ENCODE measurements at regions not wholly inside any gene's neighbourhood (a gene's known extent, or its start where the extent isn't known, plus 50 kb on each side); places are given as distances from the start of the nearest gene placed in this dataset.
"Not testable (repeated sequence)": the region's sequence is repeated elsewhere in the genome, so short reads cannot be mapped to it uniquely, and the experiment has no call there.

DNA sequence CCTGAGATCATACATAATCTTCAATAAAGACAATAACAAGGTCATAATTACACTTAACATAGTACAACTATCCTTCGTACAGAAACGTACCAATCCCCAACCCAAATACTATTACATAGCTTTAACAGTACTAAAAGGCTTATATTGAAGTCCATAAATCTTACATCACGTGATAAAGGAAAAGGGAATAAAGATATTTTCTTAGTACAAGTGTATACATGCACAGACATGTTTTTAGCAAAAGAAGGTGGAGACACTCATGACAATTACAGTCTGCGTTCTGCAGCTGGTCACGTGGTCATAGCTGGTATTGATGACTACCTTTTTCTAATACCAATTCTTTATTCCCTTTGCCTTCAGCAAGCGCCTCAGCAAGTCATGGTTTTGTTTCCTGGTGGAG is 464.5 kb upstream of the SLITRK5 start:
- no peak for DNase-seq (ENCODE audit: low spot score)

DNA sequence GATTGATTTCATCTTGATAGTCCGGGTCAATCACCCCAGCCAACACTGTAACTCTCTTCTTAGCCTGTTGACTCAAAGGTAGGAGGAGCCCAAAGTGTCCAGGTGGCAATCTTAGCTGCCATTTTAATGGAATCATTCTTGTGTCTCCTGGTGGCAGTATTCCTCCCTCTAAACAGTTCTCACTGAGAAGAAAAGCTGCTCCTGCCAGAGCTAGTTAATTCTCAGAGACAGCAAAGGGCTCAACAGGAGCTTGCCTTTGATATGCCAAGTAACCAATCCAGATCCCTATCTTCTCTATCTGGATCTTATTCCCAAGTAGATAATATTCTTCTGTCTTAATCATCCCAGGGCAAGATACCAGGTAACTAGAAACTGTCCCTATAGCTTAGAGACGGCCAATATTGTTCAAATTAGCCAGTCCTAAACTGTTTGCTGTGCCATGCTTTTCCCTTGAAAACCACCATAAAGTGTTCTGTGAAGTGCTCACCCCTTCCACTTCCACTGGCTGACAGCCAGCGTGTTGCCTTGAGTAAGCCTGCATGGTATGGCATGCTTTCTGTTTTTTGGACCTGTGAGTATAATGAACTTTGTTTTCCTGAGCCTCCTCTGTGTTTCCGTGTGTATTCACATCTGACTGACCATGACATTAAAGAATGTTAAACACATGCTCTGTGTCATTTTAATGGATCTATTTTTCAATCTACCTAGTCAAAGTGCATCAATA is 463.7 kb upstream of the SLITRK5 start:
- DNase-seq (ENCODE audit: low spot score): no peak

DNA sequence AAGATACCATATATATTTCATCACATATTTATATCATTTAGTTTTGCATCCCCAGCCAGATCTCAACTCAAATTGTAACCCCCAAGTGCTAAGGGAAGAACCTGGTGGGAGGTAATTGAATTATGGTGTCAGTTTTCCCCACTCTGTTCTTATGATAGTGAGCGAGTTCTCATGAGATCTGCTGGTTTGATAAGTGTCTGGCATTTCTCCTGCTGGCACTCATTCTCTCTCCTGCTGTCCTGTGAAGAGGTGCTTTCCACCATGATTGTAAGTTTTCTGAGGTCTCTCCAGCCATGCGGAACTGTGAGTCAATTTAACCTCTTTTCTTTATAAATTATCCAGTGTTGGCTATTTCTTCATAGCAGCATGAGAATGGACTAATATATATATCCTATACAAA is 462.5 kb upstream of the SLITRK5 start:
- no peak for DNase-seq (ENCODE audit: low spot score)

DNA sequence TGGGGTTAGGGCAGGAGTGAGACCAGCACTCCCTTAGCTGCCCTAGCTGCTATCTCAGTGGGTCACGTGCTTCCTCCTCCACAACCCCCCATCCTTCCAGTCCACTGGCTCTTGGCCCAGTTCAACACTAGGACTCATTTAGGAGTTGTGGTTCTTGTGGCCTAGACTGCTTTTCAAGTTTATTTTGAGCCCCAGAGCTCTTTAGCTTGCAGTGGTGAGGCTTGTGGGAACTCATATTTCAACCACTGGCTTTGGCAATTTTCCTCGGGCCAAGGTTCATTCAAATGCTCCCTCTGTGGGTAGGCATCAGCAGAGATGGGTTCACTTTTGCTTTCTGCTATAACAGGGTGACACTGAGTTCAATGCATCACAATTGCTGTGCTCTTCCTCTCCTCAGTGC is 436.2 kb upstream of the SLITRK5 start:
- DNase-seq (ENCODE audit: low spot score): no peak

DNA sequence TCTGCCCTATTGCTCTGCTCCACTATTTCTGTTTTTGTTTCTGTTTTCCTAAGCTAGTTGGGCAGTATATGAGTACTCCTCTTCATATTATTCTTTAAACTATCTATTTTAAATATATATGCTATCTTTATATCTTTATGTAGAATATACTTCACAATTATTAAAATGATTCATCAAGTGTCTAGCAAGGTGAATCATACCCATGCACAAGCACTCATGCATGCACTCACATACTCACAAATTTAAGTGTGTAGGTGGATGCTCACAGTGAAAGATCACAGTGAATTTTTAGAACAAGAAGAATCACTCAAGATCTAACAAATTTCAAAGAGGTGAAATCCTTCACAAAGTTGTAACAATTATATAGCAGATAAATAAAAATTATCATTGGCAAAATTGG is 435.6 kb upstream of the SLITRK5 start:
- DNase-seq (ENCODE audit: low spot score): no peak

DNA sequence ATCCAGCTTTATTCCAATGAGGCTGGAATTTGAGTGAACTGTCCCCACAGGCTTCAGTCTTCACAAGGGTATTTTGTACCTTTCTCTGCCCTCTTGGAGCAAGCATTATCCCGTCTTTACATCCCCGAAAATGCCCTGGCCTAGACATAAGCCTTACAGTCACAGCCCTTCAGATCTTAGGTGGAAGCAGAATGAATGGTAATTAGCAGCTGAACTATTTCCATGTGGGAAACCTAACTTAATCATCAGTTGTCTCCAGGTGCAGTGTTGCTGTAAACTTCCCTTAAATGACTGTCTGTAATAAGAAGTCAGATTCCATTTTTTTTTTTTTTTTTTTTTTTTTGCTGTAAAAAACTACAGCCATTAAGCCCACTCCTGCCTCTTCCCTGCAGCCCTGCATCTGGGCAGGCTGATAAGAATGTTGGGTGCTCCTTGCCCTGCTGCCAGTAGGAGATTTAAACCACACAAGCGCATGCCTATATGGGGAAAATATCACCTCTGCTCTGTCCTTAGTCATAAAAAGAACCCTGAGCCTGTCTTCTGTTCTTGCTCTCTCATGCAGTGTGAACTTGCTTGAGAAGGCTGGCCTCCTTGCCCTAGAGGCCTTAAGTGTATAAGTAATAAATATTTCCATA is 426.8 kb upstream of the SLITRK5 start:
- no peak for DNase-seq (ENCODE audit: low spot score)

DNA sequence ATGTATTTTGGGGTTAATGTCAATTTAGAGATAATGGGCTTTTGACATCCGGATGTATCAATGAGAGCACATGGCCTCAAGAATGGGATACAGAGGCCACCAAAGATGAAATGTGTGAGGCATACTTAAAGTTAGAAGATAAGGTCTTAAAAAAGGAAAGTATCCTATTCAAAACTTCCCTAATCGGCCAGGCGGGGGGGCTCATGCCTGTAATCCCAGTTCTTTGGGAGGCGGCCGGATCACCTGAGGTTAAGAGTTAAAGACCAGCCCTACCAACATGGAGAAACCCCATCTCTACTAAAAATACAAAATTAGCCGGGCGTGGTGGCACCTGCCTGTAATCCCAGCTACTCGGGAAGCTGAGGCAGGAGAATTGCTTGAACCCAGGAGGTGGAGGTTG is 421.3 kb upstream of the SLITRK5 start:
- DNase-seq (ENCODE audit: low spot score): not testable (repeated sequence)

DNA sequence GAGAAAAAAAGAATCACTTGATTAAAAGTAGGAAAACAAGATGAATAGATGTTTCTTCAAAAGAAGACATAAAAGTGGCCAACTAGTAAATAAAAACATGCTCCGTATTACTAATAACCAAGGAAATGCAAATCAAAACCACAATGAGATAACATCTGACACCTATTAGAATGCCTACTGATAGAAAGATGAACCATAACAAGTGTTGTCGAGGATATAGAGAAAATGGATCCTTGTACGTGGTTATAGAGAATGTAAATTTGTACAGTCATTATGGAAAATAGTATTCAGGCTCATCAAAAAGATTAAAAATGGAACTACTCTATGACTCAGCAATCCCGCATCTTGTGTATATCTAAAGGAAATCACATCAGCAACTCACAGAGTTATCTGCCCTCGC is 415.8 kb upstream of the SLITRK5 start:
- DNase-seq (ENCODE audit: low spot score): no peak

DNA sequence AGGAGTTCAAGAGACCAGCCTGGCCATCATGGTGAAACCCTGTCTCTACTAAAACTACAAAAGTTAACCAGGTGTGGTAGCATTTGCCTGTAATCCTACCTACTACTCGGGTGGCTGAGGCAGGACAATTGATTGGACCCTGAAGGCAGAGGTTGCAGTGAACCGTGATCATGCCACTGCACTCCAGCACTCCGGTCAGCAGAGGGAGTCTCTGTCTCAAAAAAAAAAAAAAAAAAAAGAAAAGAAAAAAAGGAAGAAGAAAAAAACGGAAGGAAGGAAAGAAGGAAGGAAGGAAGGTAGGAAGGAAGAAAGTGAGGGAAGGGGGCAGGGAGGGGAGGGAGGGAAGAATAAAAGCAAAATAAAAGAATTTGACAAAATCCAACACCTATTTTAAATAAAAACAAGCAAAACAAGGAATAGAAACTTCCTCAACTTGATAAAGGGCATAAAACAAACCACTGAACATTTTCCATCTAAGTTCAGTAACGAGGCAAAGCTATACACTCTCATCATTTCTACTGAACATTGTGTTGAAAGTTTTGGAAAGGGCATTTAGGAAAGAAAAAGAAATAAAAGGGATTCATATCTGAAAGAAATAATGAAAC is 411.6 kb upstream of the SLITRK5 start:
- DNase-seq (ENCODE audit: low spot score): no peak

DNA sequence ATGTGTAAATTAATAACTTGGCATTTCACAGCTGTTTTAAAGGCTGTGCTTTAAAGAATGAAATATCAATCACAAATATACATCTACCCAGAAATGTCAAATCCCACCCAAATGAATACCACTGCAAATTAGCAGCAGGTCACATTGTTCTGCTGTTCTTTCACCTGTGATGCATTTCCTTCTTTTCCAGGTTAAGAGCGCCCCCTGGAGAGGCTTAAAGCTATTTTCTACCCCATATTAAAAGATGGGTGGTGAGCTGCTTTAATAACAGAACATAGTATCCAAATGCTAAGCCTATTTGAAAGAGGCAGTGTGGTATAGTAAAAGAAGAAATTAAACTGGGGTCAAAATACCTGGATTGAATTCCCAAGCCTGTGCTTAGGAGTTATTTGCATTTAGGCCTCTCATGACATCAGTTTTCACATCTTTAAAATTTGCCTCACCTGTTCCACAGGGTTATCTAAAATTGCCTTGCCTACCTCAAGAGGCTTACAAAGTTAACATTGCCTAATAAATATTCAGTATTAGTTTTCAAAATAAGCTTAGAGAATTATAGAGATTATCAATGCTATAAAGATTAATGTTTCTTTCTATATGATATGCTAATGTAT is 396.9 kb upstream of the SLITRK5 start:
- DNase-seq (ENCODE audit: low spot score): peak; percentile 78

DNA sequence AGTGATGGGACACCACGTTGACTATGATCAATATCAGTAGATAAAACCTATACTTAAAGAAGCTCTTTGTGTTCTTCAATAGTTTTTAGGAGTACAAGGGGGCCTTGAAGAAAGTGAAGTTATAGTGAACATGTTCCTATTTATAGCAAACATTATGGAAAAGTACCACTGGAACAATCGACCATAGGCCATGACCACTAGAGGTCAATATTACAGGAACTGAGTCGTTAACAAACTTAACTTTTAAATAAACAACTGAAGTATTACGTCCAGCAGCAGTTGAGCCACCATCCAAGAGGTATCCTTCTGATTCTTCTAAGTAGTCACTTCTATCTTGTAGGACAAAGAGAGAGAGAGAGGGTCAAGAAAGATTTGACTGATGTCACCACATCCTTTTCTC is 391.0 kb upstream of the SLITRK5 start:
- no peak for DNase-seq (ENCODE audit: low spot score)

DNA sequence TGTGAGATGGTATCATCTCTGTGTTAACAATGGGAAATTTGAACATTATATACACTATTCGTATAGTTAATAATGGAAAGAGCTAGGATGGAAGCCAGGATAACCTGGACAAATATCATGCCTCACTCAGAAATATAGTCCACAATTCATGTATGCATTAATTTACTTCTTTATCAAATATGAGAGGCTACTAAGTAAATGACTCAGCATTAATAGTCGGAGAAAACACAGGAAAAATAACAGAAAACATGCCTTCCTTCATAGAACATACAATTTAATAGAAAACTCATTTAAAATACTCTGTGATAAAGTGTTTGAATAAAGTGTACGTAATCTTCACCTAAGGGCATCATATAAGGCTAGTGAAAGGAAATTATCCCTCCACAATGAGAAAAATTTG is 383.4 kb upstream of the SLITRK5 start:
- DNase-seq (ENCODE audit: low spot score): no peak

DNA sequence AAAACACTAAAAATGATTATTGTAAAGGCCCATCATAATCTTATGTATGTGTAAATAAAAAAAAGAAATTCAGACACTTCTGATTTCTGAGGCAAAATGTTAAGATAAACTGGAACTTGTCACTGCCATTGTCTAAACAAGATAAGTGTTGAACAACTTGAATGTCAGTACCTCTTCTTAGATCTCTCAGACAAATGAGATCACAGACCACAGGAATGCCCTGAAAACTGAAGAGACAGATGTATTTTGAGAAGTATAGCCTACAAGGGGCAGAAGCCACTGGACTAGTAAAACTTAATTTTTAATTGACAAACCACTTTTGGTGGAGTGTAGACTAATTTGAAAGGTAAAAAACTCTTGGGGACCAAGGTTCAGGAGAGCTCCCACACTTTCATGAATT is 375.5 kb upstream of the SLITRK5 start:
- DNase-seq (ENCODE audit: low spot score): no peak

DNA sequence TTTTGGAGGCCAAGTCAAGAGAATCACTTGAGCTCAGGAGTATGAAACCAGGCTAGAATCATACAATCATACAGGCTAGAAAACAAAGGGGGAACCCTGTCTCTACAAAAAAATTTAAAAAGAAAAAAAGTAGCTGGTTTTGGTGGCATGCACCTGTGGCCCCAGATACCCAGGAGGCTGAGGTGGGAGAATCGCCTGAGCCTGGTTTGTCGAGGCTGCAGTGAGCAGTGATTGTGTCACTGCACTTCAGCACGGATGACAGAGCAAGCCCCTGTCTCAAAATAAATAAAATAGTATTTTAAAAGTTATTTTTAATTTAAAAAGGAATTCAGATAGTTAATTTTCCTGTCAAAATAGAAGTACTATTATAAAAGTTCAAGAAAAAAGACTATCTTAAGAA is 369.1 kb upstream of the SLITRK5 start:
- no peak for DNase-seq (ENCODE audit: low spot score)

DNA sequence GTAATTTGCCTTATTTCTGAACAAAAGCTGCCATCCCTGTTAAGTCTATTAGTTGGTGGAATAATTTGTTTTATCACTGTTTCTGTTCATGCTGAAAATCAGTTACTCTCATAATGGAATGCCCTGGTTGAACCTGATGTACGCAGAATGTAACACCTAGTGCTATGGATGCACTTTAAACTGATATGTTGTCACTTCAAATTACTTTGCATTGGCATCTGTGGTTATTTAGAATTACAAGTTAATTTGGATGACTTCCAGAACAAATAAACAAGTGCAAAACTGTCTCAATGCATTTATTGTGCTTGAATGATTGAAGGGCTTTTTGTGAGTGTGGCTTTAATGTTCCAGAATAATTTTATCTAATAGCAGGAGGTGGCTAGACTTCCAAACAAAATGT is 368.2 kb upstream of the SLITRK5 start:
- DNase-seq (ENCODE audit: low spot score): no peak

DNA sequence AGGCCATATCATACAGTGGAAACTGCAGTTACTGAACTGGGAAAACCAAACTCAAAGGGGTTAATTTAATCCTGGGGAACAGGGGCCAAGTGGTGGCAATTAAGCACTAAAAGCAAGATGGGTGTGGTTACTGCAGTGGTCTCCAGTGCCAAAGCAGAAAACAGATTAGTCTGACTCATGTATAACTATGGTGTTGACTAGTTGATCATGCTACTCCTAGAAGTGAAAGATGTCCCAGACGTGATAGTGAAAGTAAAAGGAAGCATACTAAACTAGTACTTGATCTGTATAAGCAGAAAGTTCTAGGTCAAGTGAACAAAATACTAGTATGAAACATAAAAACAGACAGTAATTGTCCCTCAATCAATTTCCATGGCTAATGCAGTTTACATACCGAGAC is 360.0 kb upstream of the SLITRK5 start:
- no peak for DNase-seq (ENCODE audit: low spot score)

DNA sequence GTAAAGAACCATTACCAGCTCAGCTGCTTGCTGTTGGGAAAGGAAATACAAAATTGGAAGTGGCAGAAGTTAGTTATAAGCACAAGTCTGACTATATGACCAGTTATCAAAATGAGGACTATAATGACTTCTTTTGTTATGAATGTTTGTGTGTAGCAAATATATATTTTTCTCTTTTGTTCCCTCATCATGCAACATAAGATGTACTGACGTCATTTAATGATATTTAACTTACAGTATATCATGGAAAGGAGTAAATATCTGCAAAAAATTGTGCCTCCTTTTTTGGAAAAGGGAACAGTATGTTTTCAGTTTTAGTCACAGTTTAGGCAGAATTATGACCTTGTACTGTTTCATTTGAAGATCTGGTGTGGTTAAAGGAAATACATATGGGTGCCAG is 356.3 kb upstream of the SLITRK5 start:
- no peak for DNase-seq (ENCODE audit: low spot score)

DNA sequence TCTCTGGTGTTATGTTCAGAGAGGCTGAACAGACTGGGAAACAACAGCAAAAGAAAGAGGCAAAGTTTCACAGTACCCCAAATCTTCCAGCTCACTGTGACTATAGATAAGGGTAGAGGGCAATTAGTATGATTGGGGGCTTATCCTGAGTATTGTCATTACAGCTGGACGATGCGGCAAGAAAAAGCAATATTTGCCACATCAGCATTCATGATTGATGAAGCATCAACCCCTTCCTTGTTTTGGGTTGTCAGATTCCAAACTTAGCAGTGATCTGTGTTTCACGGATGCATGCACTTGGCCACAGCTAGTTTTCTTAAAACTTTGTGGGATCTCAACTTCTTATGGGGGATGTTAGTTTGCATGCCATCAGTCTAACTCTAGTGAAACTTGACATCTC is 348.8 kb upstream of the SLITRK5 start:
- DNase-seq (ENCODE audit: low spot score): no peak

DNA sequence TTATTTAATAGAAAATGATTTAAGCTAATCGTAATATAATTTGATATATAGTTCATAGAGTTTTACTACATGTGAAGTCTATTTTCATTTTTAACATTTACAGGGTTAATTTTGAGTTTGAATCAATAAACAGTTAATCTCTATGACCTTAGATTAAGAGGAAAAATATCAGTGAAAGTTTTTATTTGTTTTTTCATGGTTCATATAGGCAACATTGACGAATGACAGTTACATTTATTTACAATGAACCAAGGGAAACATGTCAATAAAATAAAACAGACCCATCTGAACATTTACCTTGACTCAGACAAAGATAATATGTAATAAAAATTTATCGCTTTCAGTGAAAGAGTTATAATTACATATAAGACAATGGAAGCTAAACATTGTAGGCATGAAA is 346.6 kb upstream of the SLITRK5 start:
- no peak for DNase-seq (ENCODE audit: low spot score)

DNA sequence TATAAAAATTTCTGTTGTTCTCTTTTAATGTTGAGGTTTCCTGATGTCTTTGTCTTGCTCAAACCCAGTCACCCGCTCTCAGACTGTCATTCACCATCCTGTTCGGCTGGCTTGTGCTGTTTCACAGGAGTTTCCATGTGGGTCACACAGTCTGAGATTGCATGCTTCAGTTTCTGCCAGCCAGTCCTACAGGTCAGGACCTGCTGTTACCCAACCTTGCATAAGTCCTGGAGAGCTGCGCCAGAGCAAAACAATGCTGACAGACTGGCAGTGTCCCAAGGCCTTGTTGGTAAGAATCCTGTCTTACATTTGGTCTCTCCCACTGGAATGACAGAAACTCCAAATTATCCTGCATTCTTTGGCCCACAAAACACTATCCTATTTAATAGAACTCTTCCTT is 340.0 kb upstream of the SLITRK5 start:
- DNase-seq (ENCODE audit: low spot score): no peak

DNA sequence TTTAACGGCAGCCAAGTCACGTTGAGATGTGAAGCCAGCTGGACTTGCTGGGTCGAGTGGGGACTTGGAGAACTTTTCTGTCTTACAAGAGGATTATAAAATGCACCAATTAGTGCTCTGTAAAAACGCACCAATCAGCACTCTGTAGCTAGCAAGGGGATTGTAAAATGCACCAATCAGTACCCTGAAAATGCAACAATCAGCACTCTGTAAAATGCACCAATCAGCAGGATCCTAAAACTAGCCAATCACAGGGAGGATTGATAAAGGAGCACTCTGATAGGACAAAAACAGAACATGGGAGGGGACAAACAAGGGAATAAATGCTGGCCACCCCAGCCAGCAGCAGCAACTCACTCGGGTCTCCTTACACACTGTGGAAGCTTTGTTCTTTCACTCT is 337.6 kb upstream of the SLITRK5 start:
- peak; percentile 28 for DNase-seq (ENCODE audit: low spot score)

DNA sequence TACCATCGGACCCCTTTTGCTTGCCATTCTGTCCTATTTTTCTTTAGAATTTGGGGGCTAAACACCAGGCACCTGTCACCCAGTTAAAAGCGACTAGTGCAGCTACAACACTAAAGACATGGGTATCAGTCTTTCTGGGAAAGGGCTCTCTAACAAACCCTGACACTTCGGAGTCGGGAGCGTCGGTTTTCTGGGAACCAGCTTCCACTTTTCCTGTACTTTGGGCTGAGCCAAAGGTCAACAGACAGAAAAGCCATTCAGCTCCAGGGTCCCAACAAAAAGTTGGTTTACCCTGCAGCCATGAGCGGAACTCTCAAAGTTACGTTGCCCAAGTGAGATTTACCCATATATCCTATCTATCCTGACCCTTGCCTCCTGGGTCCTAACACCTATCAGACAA is 337.0 kb upstream of the SLITRK5 start:
- DNase-seq (ENCODE audit: low spot score): no peak

DNA sequence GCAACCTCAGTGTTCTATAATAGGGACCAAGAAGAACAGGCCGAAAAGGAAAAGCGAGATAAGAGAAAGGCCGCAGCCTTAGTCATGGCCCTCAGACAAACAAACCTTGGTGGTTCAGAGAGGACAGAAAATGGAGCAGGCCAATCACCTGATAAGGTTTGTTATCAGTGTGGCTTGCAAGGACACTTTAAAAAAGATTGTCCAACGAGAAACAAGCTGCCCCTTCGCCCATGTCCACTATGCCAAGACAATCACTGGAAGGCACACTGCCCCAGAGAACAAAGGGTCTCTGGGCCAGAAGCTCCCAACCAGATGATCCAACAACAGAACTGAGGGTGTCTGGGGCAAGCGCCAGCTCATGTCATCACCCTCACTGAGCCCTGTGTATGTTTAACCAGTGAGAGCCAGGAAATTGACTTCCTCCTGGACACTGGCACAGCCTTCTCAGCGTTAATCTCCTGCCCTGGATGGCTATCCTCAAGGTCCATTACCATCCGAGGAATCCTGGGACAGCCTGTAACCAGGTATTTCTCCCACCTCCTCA is 334.8 kb upstream of the SLITRK5 start:
- not testable (repeated sequence) for DNase-seq (ENCODE audit: low spot score)
